SU-DHL-6 (cell line): ENCODE measurements at regions not wholly inside any gene's neighbourhood (a gene's known extent, or its start where the extent isn't known, plus 50 kb on each side); places are given as distances from the start of the nearest gene placed in this dataset.

ENCODE experiments used
- CTCF ChIP-seq: fragments of 200-600 bp; sonication (generic); IDR thresholded peaks from one replicate; pipeline ENCODE4 v1.5.1; 2017; ENCODE audit warnings: antibody characterized with exemption, mild to moderate bottlenecking, low read length, moderate library complexity; ENCODE audit not compliant: insufficient read depth, poor library complexity, severe bottlenecking
- EZH2phosphoT487 ChIP-seq: fragments of 200-600 bp; sonication (generic), shearing (Covaris generic); conservative IDR thresholded peaks from 2 replicates; pipeline ENCODE4 v1.6.1; 2018; ENCODE audit warnings: mild to moderate bottlenecking, antibody characterized with exemption, low read length, moderate library complexity, mixed read lengths

GRCh38 chr6:22231050-22231449 is 65.8 kb downstream of the PRL start:
- no peak for TF ChIP-seq CTCF
- TF ChIP-seq EZH2phosphoT487: no peak
